ENCODE measurements at regions not wholly inside any gene's neighbourhood (a gene's known extent, or its start where the extent isn't known, plus 50 kb on each side); places are given as distances from the start of the nearest gene placed in this dataset.
A peak's percentile ranks its signal among the peaks of the same experiment; 100 is the strongest.

DNA sequence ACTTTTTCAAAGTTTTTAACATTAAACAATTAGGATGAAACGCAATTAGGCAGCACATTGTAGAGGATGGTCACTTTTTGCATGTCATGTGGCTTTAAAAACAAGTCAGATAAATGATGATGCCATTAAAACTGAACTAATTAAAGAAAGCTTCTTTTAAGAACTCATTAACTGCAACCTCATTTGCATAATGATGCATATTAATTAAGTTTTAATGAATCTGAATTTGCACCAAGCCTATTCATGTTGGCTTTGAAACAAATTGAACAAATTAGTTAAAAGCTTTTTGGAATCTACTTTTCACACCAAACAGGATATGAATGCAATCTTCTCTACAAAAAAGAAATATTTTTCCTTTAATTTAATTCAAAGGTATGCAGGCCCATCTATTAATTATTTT is 499.0 kb downstream of the VRK1 start:
- FAIRE-seq (no peak), DNase-seq (ENCODE audit: insufficient read length, low spot score) (no peak)
- TF ChIP-seq, protein P1, sequence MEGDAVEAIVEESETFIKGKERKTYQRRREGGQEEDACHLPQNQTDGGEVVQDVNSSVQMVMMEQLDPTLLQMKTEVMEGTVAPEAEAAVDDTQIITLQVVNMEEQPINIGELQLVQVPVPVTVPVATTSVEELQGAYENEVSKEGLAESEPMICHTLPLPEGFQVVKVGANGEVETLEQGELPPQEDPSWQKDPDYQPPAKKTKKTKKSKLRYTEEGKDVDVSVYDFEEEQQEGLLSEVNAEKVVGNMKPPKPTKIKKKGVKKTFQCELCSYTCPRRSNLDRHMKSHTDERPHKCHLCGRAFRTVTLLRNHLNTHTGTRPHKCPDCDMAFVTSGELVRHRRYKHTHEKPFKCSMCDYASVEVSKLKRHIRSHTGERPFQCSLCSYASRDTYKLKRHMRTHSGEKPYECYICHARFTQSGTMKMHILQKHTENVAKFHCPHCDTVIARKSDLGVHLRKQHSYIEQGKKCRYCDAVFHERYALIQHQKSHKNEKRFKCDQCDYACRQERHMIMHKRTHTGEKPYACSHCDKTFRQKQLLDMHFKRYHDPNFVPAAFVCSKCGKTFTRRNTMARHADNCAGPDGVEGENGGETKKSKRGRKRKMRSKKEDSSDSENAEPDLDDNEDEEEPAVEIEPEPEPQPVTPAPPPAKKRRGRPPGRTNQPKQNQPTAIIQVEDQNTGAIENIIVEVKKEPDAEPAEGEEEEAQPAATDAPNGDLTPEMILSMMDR (IDR thresholded peaks at IDR 0.05; ENCODE audit: insufficient read depth, missing control alignments): no peak

DNA sequence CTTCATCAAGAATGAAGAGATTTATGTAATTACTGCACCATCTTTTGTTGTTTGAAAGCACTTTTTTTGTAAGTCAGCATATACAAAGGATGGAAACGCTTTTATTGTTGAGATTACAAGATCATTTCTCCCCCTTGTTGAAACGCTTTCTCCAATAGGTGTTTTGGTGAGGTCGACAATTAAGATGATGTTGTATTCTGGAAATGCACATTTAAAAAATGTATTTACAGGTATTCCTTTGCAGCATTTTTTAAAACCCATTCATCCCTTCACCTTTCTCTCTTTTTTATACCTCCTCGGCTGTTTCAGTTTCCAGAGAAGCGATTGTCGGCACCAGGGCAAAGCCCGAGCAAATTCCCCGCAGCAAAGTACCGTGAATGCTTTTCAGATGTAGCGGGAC is 499.9 kb downstream of the VRK1 start:
- no peak for DNase-seq (ENCODE audit: insufficient read length, low spot score)
- FAIRE-seq: no peak
- TF ChIP-seq, protein P1 (IDR thresholded peaks at IDR 0.05; ENCODE audit: insufficient read depth, missing control alignments): no peak

DNA sequence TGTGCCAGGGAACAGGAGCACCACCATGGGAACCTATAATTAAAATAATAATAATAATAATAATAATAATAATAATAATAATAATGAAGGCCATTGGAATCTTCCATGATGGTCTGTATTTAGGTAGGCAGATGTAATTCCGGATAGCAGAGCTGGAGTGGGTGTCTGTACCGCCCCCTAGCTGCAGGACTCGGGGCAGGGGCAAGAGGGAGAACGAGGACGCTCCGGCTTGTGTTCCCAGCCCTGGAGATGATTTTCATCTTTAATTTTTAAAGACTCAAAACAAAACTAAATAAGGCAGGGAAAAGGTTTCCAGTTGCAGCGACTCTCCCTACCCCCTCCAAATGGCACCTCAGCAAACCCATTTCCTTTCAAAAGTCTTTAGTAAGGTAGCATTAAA is 501.1 kb downstream of the VRK1 start:
- no peak for FAIRE-seq

DNA sequence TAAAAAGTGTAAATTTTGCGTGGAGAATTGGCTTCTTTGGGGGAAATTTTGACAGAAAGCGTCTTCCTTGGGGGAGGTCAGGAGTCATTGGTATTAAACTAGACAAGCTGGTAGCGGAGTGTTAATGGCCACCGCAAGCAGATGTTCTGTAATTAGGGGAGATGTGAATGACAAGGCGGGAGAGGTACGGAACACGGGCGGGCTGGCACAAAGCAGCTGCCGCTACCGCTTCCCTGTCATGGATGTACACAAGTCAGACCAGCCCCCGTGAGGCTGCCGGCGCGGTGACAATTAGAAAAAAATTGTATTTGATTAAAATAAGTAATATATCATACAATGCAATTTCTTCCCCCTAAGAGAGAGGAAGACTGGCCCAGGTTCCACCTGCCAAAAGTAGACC is 501.6 kb downstream of the VRK1 start:
- TF ChIP-seq, protein P1 (IDR thresholded peaks at IDR 0.05; ENCODE audit: insufficient read depth, missing control alignments): no peak
- FAIRE-seq (no peak), DNase-seq (ENCODE audit: insufficient read length, low spot score) (no peak)

More for the DNA sequence above, 501.1 kb downstream of the VRK1 start:
- DNase-seq (ENCODE audit: insufficient read length, low spot score): no peak
- TF ChIP-seq, protein P1 (IDR thresholded peaks at IDR 0.05; ENCODE audit: insufficient read depth, missing control alignments): peak; percentile 19

DNA sequence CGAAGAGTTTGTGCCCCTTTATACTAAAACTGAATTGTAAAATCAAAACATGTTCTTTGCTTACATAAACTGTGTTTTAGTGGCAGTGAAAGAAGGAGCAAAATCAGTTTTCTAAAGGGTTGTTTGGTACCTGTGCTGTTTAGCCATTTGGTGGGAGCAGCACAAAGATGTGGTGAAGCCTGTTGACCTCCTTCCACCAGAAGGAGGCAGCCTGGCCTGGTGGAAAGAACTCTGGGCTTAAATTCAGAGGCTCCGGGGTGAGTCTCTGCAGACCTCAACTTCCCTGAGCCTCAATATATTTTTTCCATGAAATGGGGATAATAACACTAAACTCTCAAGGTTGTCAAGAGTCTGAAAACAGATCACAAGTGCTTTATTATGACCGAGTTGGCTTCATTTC is 502.5 kb downstream of the VRK1 start:
- FAIRE-seq: no peak
- TF ChIP-seq, protein P1 (IDR thresholded peaks at IDR 0.05; ENCODE audit: insufficient read depth, missing control alignments): peak; percentile 10
- DNase-seq (ENCODE audit: insufficient read length, low spot score): no peak

DNA sequence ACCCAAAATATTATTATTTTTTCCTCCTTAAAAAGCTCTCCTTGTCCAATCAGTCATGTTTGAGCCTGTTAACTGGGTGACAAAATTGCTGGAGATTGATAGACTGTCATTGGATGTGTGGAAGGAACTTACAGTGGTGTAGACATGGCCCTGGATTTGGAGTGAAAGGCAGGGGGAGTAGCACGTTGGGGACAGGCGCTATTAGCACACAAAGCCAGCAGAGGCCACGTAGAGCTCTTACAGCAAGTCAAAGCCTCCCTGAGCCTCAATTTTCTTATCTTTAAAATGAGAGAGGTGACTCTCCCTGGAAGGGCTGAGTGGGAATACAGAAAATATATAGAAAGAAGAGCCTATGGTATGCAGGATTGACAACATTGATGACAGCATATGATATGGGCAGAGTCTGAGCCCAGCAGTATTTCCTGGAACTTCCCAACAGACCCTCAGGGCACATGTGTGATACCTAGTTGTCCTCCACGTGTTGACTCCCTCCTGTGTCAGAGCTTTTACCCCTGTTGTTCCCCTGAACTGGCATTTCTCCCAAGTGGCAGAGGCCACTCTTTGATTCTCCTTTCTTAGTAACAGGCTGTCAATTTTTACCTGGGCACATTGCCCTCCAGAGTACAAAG is 504.9 kb downstream of the VRK1 start:
- FAIRE-seq (no peak), DNase-seq (ENCODE audit: insufficient read length, low spot score) (no peak)

More for the DNA sequence above, 504.9 kb downstream of the VRK1 start:
- TF ChIP-seq, protein P1 (IDR thresholded peaks at IDR 0.05; ENCODE audit: insufficient read depth, missing control alignments): no peak
